GM12874 (cell line): ENCODE measurements at regions not wholly inside any gene's neighbourhood (a gene's known extent, or its start where the extent isn't known, plus 50 kb on each side); places are given as distances from the start of the nearest gene placed in this dataset.

Experiments used
- TF ChIP-seq, protein P1 (sequence below): IDR thresholded peaks from 2 replicates; pipeline ENCODE4 v1.5.1; 2011; ENCODE audit warnings: low read depth, mild to moderate bottlenecking, control low read depth, low read length, moderate library complexity; ENCODE audit not compliant: insufficient read depth

- TF ChIP-seq, protein P1, sequence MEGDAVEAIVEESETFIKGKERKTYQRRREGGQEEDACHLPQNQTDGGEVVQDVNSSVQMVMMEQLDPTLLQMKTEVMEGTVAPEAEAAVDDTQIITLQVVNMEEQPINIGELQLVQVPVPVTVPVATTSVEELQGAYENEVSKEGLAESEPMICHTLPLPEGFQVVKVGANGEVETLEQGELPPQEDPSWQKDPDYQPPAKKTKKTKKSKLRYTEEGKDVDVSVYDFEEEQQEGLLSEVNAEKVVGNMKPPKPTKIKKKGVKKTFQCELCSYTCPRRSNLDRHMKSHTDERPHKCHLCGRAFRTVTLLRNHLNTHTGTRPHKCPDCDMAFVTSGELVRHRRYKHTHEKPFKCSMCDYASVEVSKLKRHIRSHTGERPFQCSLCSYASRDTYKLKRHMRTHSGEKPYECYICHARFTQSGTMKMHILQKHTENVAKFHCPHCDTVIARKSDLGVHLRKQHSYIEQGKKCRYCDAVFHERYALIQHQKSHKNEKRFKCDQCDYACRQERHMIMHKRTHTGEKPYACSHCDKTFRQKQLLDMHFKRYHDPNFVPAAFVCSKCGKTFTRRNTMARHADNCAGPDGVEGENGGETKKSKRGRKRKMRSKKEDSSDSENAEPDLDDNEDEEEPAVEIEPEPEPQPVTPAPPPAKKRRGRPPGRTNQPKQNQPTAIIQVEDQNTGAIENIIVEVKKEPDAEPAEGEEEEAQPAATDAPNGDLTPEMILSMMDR, result no peak
Observed at GRCh38 chr16:65384441-65384840, 262.6 kb upstream of the CDH11 start.

DNA sequence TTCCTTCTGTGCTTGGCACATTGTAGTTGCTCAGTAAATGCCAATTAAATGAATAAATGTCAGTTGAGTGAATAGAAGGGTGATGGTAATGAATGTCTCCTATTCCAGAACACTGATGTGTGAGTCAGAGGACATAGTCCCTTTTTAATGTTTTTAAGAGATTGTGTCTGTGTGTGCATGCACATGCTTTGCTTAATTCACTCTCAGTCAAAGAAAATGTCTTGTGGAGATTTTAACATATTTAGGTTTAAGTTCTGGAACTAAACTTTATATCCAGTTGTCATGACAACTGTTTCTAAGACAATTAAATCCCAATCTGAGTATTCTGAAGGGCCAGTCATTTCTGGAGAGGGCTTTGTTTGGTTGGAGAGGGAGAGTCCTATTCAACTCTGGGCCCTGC, 255.3 kb upstream of the CDH11 start:
- TF ChIP-seq, protein P1, result no peak

GRCh38 chr16:65376601-65377000, 254.7 kb upstream of the CDH11 start:
- TF ChIP-seq, protein P1, result no peak

- TF ChIP-seq, protein P1, result no peak
Observed at GRCh38 chr16:65375651-65376050, 253.8 kb upstream of the CDH11 start.

- TF ChIP-seq, protein P1, result no peak
Observed at GRCh38 chr16:65373097-65373496, 251.2 kb upstream of the CDH11 start.

- TF ChIP-seq, protein P1, result no peak
Observed at GRCh38 chr16:65372171-65372570, 250.3 kb upstream of the CDH11 start.

GRCh38 chr16:65365732-65366715, 244.2 kb upstream of the CDH11 start:
- TF ChIP-seq, protein P1, result no peak
